Astrocyte (in vitro differentiated cells and primary cell): ENCODE measurements at regions not wholly inside any gene's neighbourhood (a gene's known extent, or its start where the extent isn't known, plus 50 kb on each side); places are given as distances from the start of the nearest gene placed in this dataset.

Experiments used
- DNase-seq: peaks from one replicate; pipeline ENCODE4 v3.0.0-alpha.2; 2010; ENCODE audit warnings: low read depth
- FAIRE-seq: peaks from 2 replicates; lab custom pipeline; 2011; peaks lifted over from hg19 to GRCh38; lab: Jason Lieb, UNC
- H2AFZ ChIP-seq: 2 replicates; pipeline ENCODE4 v1.6.0; 2012; ENCODE audit warnings: low read depth, low read length, inconsistent platforms
- H3K27ac ChIP-seq: 2 replicates; pipeline ENCODE4 v1.5.1; 2011; ENCODE audit warnings: low read depth, low read length, inconsistent platforms
- H3K27me3 ChIP-seq: 2 replicates; pipeline ENCODE4 v1.6.0; 2011; ENCODE audit warnings: low read length, inconsistent platforms; ENCODE audit not compliant: insufficient read depth
- H3K36me3 ChIP-seq: 2 replicates; pipeline ENCODE4 v1.5.1; 2011; ENCODE audit warnings: low read length, inconsistent platforms; ENCODE audit not compliant: insufficient read depth
- H3K4me1 ChIP-seq: 2 replicates; pipeline ENCODE4 v1.5.1; 2011; ENCODE audit warnings: low read length, inconsistent platforms; ENCODE audit not compliant: insufficient read depth
- H3K4me2 ChIP-seq: 2 replicates; pipeline ENCODE4 v1.6.0; 2012; ENCODE audit warnings: low read length, inconsistent platforms
- H3K4me3 ChIP-seq: 2 replicates; pipeline ENCODE4 v1.5.1; 2011; ENCODE audit warnings: low read depth, mild to moderate bottlenecking, low read length, inconsistent platforms; ENCODE audit not compliant: insufficient read depth
- H3K79me2 ChIP-seq: 2 replicates; pipeline ENCODE4 v1.6.0; 2012; ENCODE audit warnings: mild to moderate bottlenecking, low read length, inconsistent platforms; ENCODE audit not compliant: insufficient read depth
- H3K9ac ChIP-seq: 2 replicates; pipeline ENCODE4 v1.6.0; 2012; ENCODE audit warnings: mild to moderate bottlenecking, low read length, inconsistent platforms
- H3K9me3 ChIP-seq: 2 replicates; pipeline ENCODE4 v1.5.1; 2012; ENCODE audit warnings: low read depth, mild to moderate bottlenecking, low read length, inconsistent platforms; ENCODE audit not compliant: insufficient read depth
- H4K20me1 ChIP-seq: 2 replicates; pipeline ENCODE4 v1.6.0; 2012; ENCODE audit warnings: low read length, inconsistent platforms; ENCODE audit not compliant: insufficient read depth
- H3K27ac Mint-ChIP-seq: one replicate; pipeline ENCODE4 v1.8.0; 2021; ENCODE audit warnings: mild to moderate bottlenecking, mixed read lengths; ENCODE audit not compliant: unreplicated experiment
- H3K27me3 Mint-ChIP-seq: one replicate; pipeline ENCODE4 v1.8.0; 2021; ENCODE audit warnings: low read depth, mixed read lengths; ENCODE audit not compliant: unreplicated experiment
- H3K36me3 Mint-ChIP-seq: one replicate; pipeline ENCODE4 v1.8.0; 2021; ENCODE audit warnings: low read depth, mixed read lengths; ENCODE audit not compliant: unreplicated experiment
- H3K4me1 Mint-ChIP-seq: one replicate; pipeline ENCODE4 v1.8.0; 2021; ENCODE audit warnings: low read depth, mixed read lengths; ENCODE audit not compliant: unreplicated experiment
- H3K4me3 Mint-ChIP-seq: one replicate; pipeline ENCODE4 v1.8.0; 2021; ENCODE audit warnings: mild to moderate bottlenecking, moderate library complexity, mixed read lengths; ENCODE audit not compliant: unreplicated experiment
- H3K9me3 Mint-ChIP-seq: one replicate; pipeline ENCODE4 v1.8.0; 2021; ENCODE audit warnings: mild to moderate bottlenecking, mixed read lengths; ENCODE audit not compliant: unreplicated experiment
- EZH2 ChIP-seq: IDR thresholded peaks from 2 replicates; pipeline ENCODE4 v1.6.1; 2012; ENCODE audit warnings: mild to moderate bottlenecking, low read length, inconsistent platforms; ENCODE audit not compliant: insufficient read depth
- TF ChIP-seq, protein P1 (sequence below): IDR thresholded peaks from 2 replicates; pipeline ENCODE4 v1.5.1; 2011; ENCODE audit warnings: low read depth, mild to moderate bottlenecking, inconsistent platforms, low read length, moderate library complexity; ENCODE audit not compliant: insufficient read depth

DNA sequence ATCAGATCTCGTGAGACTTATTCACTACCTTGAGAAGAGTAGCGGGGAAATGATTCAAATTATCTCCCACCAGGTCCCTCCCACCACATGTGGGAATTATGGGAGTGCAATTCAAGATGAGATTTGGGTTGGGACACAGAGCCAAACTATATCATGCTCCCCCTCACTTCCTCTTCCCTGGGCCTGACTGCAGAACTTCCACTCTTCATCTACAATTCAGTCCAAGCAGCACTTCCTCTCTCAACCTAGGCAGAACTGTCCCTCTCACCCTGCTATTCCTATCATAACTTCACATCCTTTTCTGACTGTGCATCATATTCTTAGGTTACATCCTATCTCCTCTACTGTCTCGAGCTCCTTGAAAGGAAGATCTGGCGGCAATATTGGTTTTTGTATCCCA is 184.0 kb upstream of the HDDC2 start:
- Histone ChIP-seq H3K36me3 (no peaks in the 10 kb centered on the region), H3K9ac (no peak overlapping the region), H3K4me3 (no peak overlapping the region), H3K27ac (no peak overlapping the region), H4K20me1 (no peaks in the 10 kb centered on the region), H3K4me1 (no peaks in the 10 kb centered on the region), H3K9me3 (no peaks in the 10 kb centered on the region), H3K79me2 (no peaks in the 10 kb centered on the region), H2AFZ (no peak overlapping the region), H3K27me3 (no peaks in the 10 kb centered on the region), H3K4me2 (no peak overlapping the region)
- peaks cover 3% of the 10 kb centered on the region for H3K4me1 Mint-ChIP-seq
- H3K9me3 Mint-ChIP-seq = no peaks in the 10 kb centered on the region
- FAIRE-seq (no peak), DNase-seq (no peak)
- H3K4me3 Mint-ChIP-seq = no peak overlapping the region
- TF ChIP-seq EZH2 = no peak
- TF ChIP-seq, protein P1, sequence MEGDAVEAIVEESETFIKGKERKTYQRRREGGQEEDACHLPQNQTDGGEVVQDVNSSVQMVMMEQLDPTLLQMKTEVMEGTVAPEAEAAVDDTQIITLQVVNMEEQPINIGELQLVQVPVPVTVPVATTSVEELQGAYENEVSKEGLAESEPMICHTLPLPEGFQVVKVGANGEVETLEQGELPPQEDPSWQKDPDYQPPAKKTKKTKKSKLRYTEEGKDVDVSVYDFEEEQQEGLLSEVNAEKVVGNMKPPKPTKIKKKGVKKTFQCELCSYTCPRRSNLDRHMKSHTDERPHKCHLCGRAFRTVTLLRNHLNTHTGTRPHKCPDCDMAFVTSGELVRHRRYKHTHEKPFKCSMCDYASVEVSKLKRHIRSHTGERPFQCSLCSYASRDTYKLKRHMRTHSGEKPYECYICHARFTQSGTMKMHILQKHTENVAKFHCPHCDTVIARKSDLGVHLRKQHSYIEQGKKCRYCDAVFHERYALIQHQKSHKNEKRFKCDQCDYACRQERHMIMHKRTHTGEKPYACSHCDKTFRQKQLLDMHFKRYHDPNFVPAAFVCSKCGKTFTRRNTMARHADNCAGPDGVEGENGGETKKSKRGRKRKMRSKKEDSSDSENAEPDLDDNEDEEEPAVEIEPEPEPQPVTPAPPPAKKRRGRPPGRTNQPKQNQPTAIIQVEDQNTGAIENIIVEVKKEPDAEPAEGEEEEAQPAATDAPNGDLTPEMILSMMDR = no peak
- H3K27me3 Mint-ChIP-seq = peaks cover 5% of the 10 kb centered on the region
- H3K27ac Mint-ChIP-seq = no peak overlapping the region
- H3K36me3 Mint-ChIP-seq = no peaks in the 10 kb centered on the region

DNA sequence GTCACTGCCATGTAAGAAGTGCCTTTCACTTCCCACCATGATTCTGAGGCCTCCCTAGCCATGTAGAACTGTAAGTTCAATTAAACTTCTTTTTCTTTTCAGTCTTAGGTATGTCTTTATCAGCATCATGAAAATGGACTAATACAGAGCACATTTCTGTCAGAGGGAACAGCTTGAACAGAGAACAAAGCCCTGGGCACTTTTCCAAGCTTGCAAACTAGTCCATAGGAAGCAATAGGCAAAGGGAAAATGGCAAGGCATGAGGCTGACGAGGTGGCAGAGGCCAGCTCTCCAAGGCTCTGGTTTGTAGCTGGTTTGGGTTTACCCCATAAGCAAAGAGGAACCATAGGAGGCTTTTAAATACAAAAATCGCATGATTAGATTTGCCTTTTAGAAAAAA is 185.1 kb upstream of the HDDC2 start:
- Histone ChIP-seq H4K20me1 (no peaks in the 10 kb centered on the region), H3K4me1 (no peaks in the 10 kb centered on the region), H3K79me2 (no peaks in the 10 kb centered on the region), H3K4me2 (no peak overlapping the region), H3K36me3 (no peaks in the 10 kb centered on the region), H3K9ac (no peak overlapping the region), H3K9me3 (no peaks in the 10 kb centered on the region), H3K27ac (no peak overlapping the region), H3K4me3 (no peak overlapping the region), H3K27me3 (no peaks in the 10 kb centered on the region), H2AFZ (no peak overlapping the region)
- Mint-ChIP-seq H3K27ac (no peak overlapping the region), H3K36me3 (no peaks in the 10 kb centered on the region), H3K27me3 (peaks cover 5% of the 10 kb centered on the region), H3K4me1 (no peaks in the 10 kb centered on the region), H3K9me3 (no peaks in the 10 kb centered on the region), H3K4me3 (no peak overlapping the region)
- FAIRE-seq (no peak), DNase-seq (no peak)
- no peak for TF ChIP-seq EZH2
- TF ChIP-seq, protein P1 = no peak

DNA sequence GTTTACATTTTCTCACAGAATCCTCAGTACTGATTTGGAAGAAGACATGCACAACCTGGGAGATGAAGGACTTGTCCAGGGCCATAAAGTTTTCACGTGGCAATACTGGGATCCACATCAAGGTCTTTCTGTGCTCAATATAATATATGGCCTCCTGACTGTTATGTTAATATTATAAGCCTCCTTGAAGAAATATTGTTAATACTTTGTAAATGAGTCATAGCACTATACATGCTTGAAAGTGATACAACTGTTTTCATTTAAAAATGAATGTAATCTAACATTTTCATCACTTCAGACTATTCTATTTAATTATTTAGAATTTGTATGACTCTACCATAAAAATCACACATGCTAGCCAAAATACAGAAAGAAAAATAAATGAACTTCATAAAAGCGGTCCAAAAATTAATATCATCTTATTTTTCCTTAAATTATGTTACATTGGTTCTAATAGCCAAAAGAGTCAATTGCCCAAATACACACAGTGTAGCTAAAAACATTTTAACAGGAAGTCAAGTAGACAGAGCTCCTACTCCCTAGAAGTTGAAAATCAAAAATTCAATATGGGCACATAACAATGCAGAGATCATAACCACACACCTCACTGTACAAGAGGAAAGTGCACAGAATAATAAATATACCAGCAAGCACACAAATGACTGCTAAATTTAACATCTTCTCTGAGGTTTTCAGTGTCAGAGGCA is 188.0 kb upstream of the HDDC2 start:
- DNase-seq = no peak
- Histone ChIP-seq H3K27ac (no peak overlapping the region), H3K4me3 (no peak overlapping the region), H3K36me3 (no peaks in the 10 kb centered on the region), H4K20me1 (no peaks in the 10 kb centered on the region), H3K4me2 (no peak overlapping the region), H3K9me3 (no peaks in the 10 kb centered on the region), H2AFZ (no peak overlapping the region), H3K27me3 (no peaks in the 10 kb centered on the region), H3K9ac (no peak overlapping the region), H3K79me2 (no peaks in the 10 kb centered on the region), H3K4me1 (no peaks in the 10 kb centered on the region)
- Mint-ChIP-seq H3K27me3 (no peaks in the 10 kb centered on the region), H3K4me3 (no peak overlapping the region), H3K4me1 (no peaks in the 10 kb centered on the region), H3K9me3 (no peaks in the 10 kb centered on the region), H3K27ac (no peak overlapping the region), H3K36me3 (no peaks in the 10 kb centered on the region)
- no peak for FAIRE-seq
- TF ChIP-seq, protein P1 = no peak
